ENCODE measurements at regions not wholly inside any gene's neighbourhood (a gene's known extent, or its start where the extent isn't known, plus 50 kb on each side); places are given as distances from the start of the nearest gene placed in this dataset.

GRCh38 chr12:115749071-115749841 is 528.2 kb downstream of the MED13L start:
- no peak overlapping the region for H3K4ac ChIP-seq (replicated peaks; ENCODE audit: insufficient read length, low read depth, low read length)
- no peak overlapping the region for H2AK5ac ChIP-seq (ENCODE audit: low read depth, low read length)
- no peak overlapping the region for H3K27ac ChIP-seq (ENCODE audit: low read depth, low read length)
- H3K23me2 ChIP-seq (ENCODE audit: low read depth, low read length) = no peaks in the 10 kb centered on the region
- H2BK15ac ChIP-seq (ENCODE audit: low read length) = no peak overlapping the region
- no peak overlapping the region for H2BK120ac ChIP-seq (replicated peaks; ENCODE audit: low read depth, low read length)
- no peak overlapping the region for H2BK12ac ChIP-seq (ENCODE audit: low read depth, low read length)
- POLR2A ChIA-PET (ENCODE audit: partially characterized antibody) = no interaction called here
- H3K14ac ChIP-seq (ENCODE audit: insufficient read length) = no peak overlapping the region
- H3K36me3 ChIP-seq (ENCODE audit: control insufficient read depth in 2 of 4, insufficient read depth in 4 of 4, low read length in 3 of 4) = no peaks in the 10 kb centered on the region
- H2AFZ ChIP-seq (ENCODE audit: low read length) = no peak overlapping the region
- no peak overlapping the region for H3K4me3 ChIP-seq (ENCODE audit: extremely low read depth in 1 of 4, insufficient read depth in 2 of 4, low read depth in 3 of 4, low read length in 4 of 4)
- no peaks in the 10 kb centered on the region for H3K79me1 ChIP-seq (ENCODE audit: low read depth, low read length)
- no peak overlapping the region for H4K91ac ChIP-seq (replicated peaks; ENCODE audit: insufficient read length, low read length)
- H4K8ac ChIP-seq (ENCODE audit: extremely low read depth, insufficient read depth, low read length) = no peak overlapping the region
- no peaks in the 10 kb centered on the region for H3K27me3 ChIP-seq (replicated peaks in 1 of 4; ENCODE audit: control insufficient read depth in 3 of 4, extremely low read depth in 1 of 4, insufficient read depth in 3 of 4, low read length in 3 of 4)
- H3K9ac ChIP-seq (replicated peaks in 1 of 4; ENCODE audit: extremely low read depth in 1 of 4, low read depth in 3 of 4, low read length in 3 of 4) = no peak overlapping the region
- no peaks in the 10 kb centered on the region for H3K79me2 ChIP-seq (ENCODE audit: control insufficient read depth in 1 of 2, insufficient read depth in 2 of 2, low read length in 2 of 2)
- H3K4me2 ChIP-seq (ENCODE audit: insufficient read depth in 1 of 2, low read depth in 2 of 2, low read length in 2 of 2) = no peak overlapping the region
- H2BK20ac ChIP-seq (ENCODE audit: low read length) = no peak overlapping the region
- FAIRE-seq (no peak), DNase-seq (ENCODE audit: low read depth in 1 of 2, low spot score in 2 of 2) (no peak)
- H4K20me1 ChIP-seq (replicated peaks in 1 of 2; ENCODE audit: control insufficient read depth in 1 of 2, insufficient read depth in 2 of 2, low read length in 2 of 2) = no peaks in the 10 kb centered on the region
- no peak overlapping the region for H3K23ac ChIP-seq (ENCODE audit: insufficient read length)
- CTCF ChIA-PET (ENCODE audit: partially characterized antibody) = interaction anchor here (0.7 to 1.3 kb wide), 4 partner anchors 169 to 1091 kb away, joined by 3 to 4 read pairs (median 4); no protein-coding TSS in a partner anchor
- no peak overlapping the region for H3K18ac ChIP-seq (ENCODE audit: extremely low read depth, low read length)
- 84% methylated on average over 8 of the region's 8 CpGs; no CpG with 5 or more reads in 1 of the 2 experiments for whole genome bisulfite sequencing, 2 experiments (ENCODE audit: extremely low coverage in 1 of 2, insufficient coverage in 1 of 2, insufficient read length in 1 of 2, insufficient replicate concordance in 2 of 2, low coverage in 1 of 2, low lambda C conversion rate in 2 of 2, missing lambda C conversion rate in 1 of 2)
- H3K4me1 ChIP-seq (replicated peaks in 1 of 4; ENCODE audit: control insufficient read depth in 3 of 4, insufficient read depth in 4 of 4, low read length in 3 of 4) = no peaks in the 10 kb centered on the region
- no peaks in the 10 kb centered on the region for H3K9me3 ChIP-seq (ENCODE audit: insufficient read depth in 2 of 2, low read depth in 1 of 2, low read length in 1 of 2)
- TF ChIP-seq PHF8 (conservative IDR thresholded peaks at IDR 0.05; ENCODE audit: low read depth, low read length) (no peak), TBP (IDR thresholded peaks at IDR 0.05; ENCODE audit: low read depth, low read length) (no peak), JUN (IDR thresholded peaks at IDR 0.05; ENCODE audit: low read depth, low read length) (no peak), TEAD4 (IDR thresholded peaks at IDR 0.05; ENCODE audit: low read depth, low read length) (no peak), CTCF (IDR thresholded peaks at IDR 0.05; ENCODE audit: control extremely low read depth in 1 of 3, insufficient read depth in 1 of 3, low read depth in 1 of 3, low read length in 3 of 3) (no peak), RFX5 (IDR thresholded peaks at IDR 0.05; ENCODE audit: borderline replicate concordance, low read depth, low read length) (no peak)
- no peak overlapping the region for H3K56ac ChIP-seq (replicated peaks; ENCODE audit: insufficient read length, low read depth, low read length)
- no peak overlapping the region for H2BK5ac ChIP-seq (ENCODE audit: low read depth, low read length)
- H4K5ac ChIP-seq (ENCODE audit: insufficient read length, low read depth, low read length) = no peak overlapping the region

Measured in H1 (cell line).